Fibroblast of the aortic adventitia (primary cell): ENCODE measurements at regions not wholly inside any gene's neighbourhood (a gene's known extent, or its start where the extent isn't known, plus 50 kb on each side); places are given as distances from the start of the nearest gene placed in this dataset.

Experiments used
- DNase-seq: peaks from one replicate; pipeline ENCODE4 v3.0.0-alpha.2; 2010; ENCODE audit warnings: low read depth
- H3K4me3 ChIP-seq: 2 replicates; pipeline ENCODE4 v1.5.1; 2011; ENCODE audit warnings: low read depth, mild to moderate bottlenecking, control low read depth, low read length, moderate library complexity
- TF ChIP-seq, protein P1 (sequence below): IDR thresholded peaks from 2 replicates; pipeline ENCODE4 v1.5.1; 2011; ENCODE audit warnings: mild to moderate bottlenecking, low read length, control low read depth, inconsistent platforms; ENCODE audit not compliant: insufficient read depth

DNA sequence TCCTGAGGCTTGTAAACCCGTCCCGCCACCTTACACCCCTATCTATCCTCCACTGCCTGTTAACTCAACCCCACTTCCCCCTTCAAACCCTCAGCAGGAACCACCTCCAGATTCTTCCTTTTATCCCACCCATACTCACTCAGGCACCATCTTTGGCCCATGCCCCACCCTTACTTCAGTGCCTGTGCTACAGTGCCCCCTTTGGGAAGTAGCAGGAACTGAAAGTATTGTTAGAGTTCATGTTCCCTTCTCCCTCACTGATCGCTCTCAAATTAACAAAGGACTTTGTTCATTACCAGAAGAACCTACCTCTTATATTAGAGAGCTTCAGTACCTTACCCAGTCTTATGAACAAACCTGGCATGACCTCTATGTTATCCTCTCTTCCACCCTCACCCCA, 92.2 kb upstream of the MOCS2 start:
- DNase-seq, result no peak
- H3K4me3 ChIP-seq, result no peak overlapping the region
- TF ChIP-seq, protein P1, sequence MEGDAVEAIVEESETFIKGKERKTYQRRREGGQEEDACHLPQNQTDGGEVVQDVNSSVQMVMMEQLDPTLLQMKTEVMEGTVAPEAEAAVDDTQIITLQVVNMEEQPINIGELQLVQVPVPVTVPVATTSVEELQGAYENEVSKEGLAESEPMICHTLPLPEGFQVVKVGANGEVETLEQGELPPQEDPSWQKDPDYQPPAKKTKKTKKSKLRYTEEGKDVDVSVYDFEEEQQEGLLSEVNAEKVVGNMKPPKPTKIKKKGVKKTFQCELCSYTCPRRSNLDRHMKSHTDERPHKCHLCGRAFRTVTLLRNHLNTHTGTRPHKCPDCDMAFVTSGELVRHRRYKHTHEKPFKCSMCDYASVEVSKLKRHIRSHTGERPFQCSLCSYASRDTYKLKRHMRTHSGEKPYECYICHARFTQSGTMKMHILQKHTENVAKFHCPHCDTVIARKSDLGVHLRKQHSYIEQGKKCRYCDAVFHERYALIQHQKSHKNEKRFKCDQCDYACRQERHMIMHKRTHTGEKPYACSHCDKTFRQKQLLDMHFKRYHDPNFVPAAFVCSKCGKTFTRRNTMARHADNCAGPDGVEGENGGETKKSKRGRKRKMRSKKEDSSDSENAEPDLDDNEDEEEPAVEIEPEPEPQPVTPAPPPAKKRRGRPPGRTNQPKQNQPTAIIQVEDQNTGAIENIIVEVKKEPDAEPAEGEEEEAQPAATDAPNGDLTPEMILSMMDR, result no peak

DNA sequence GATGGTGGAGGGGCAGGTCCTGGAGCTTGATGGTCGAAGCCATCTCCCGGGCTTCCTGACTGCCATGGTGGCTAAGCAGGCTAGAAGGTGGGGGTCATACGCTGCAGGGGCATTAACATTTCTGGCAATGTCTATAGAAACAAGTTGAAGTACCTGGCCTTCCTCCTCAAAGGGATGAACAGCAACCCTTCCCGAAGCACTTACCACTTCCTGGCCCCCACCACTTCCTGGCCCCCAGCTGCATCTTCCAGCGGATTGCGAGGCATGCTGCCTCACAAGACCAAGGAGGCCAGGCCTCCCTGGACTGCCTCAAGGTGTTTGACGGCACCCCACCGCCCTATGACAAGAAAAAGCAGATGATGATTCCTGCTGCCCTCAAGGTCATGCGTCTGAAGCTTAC, 97.0 kb upstream of the MOCS2 start:
- no peak for DNase-seq

DNA sequence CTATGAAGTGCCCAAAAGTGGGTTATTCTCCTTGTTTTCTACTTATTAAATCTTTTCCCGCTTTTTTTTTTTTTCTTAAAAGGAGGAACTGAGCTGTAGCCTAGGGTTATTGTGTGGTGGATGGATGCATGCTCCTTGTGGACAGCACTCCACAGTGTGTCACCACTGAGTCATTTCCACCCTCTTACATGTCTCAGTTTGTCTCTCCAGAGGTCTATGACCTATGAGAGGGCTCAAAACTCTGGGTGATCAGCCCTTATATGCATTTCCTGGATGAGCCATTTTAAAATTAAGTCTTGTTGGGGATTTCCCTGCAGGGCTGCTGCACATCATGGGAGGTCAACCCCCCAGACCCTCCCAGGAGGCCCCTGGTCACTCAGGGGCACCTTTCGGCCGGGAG, 102.2 kb upstream of the MOCS2 start:
- DNase-seq, result peak; percentile 33
- TF ChIP-seq, protein P1, result no peak

More for the DNA sequence above, 97.0 kb upstream of the MOCS2 start:
- TF ChIP-seq, protein P1, result no peak
- no peak overlapping the region for H3K4me3 ChIP-seq

DNA sequence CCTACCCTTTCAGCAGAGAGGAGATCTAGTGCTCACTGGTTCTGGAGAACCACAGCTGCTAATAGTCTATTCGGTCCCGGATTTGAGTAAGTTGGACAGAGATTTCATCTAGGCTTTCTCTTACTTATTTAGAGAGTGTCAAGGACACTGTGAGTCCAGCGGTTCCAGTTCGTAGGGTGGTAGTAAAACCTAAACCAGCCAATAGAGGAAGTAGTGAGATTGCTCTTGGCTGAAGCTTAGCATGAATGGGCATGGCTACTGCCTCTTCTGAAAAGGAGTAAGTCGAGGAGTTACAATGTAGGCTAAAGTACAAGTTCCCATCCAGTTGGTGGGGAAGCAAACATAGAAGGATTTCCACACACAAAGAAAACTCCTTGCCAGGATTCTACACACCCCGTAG, 109.6 kb upstream of the MOCS2 start:
- H3K4me3 ChIP-seq, result no peak overlapping the region
- no peak for DNase-seq
- TF ChIP-seq, protein P1, result no peak

More for the DNA sequence above, 102.2 kb upstream of the MOCS2 start:
- H3K4me3 ChIP-seq, result no peak overlapping the region

DNA sequence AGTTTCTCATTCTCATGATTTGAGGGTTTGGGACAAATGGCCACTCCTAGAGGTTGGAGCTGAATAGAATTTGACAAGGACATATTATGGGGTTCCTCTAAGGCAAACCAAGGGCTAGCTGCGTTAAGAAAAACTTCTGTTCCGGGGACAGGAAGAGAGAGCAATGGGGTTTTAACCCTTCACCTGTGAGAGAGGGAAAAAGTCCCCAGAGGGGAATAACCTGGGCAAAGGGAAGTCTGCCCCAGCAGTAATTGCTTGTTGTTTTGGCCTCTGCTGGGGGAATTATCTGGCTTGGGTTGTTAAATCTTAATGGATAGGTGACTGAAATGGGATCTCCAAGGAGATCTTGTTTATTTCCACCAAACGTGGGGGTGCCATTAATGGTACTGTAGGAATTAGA, 110.1 kb upstream of the MOCS2 start:
- no peak overlapping the region for H3K4me3 ChIP-seq
- TF ChIP-seq, protein P1, result no peak
- no peak for DNase-seq

DNA sequence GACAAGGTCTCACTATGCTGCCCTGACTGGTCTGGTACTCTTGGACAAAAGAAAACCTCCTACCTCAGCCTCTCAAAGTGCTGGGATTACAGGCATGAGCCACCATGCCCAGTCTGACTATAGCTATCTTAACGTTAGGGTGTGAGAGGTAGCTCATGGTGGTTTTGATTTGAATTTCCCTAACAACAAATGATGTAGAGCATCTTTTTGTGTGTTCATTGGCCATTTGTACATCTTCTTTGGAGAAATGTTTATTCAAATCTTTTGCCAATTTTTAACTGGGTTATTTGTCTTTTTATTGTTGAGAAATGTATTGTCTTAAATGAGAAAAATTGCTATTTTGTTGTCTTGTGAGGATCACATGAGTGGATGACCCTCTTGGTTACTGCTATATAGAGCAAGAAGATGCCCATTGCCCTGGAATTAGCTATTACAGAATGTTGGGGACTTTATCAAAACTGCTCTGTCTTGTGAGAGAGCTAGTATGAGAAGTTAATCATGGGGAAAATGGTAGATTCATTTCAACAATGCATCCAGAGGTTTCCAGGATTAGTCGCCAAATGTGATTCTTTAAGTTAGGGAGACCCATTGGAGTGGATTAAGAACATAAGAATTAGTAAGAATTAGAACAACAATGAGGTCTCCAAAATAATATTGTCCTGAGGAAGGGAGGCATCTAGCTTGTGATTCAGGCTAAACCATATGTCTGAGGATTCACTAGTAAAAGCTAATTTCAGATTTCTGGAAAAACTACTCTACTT, 124.3 kb upstream of the MOCS2 start:
- TF ChIP-seq, protein P1, result no peak
- H3K4me3 ChIP-seq, result no peak overlapping the region
- no peak for DNase-seq

DNA sequence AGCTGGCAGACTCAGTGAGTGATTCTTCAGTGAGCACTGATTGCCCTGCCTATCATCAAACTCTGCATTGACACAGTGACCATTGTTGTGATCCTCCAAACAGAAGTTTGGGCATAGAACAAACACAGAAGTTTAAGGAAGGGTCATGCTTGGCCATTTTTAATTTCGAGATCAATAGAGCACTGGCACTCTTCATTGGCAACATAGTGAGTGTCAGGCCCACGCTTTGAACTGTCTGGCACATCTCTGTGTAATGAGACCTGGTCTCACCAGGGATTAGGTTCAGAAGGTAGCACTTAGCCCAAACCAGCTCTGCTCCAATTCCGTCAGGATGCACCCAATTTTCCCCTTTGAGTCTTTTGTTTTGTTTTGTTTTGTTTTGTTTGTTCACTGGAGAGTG, 127.1 kb upstream of the MOCS2 start:
- TF ChIP-seq, protein P1, result no peak
- H3K4me3 ChIP-seq, result no peak overlapping the region
- DNase-seq, result no peak
